WTC11 (cell line): ENCODE measurements at regions not wholly inside any gene's neighbourhood (a gene's known extent, or its start where the extent isn't known, plus 50 kb on each side); places are given as distances from the start of the nearest gene placed in this dataset.

ENCODE experiments used
- CTCF ChIP-seq: fragments of 200-600 bp; IDR thresholded peaks from 2 replicates; pipeline ENCODE4 v1.8.0; 2022; ENCODE audit warnings: antibody characterized with exemption
- ETV6 ChIP-seq: sonication (generic); formaldehyde crosslinking; IDR thresholded peaks from 2 replicates; pipeline ENCODE4 v1.8.1; 2022; ENCODE audit warnings: mild to moderate bottlenecking, missing genetic modification reagents
- IRF2 ChIP-seq: sonication (generic); formaldehyde crosslinking; IDR thresholded peaks from 2 replicates; pipeline ENCODE4 v1.8.0; 2022; ENCODE audit warnings: low read depth, missing genetic modification reagents, borderline replicate concordance
- NR1H2 ChIP-seq: sonication (generic); formaldehyde crosslinking; IDR thresholded peaks from 2 replicates; pipeline ENCODE4 v1.9.0; 2021; ENCODE audit warnings: mild to moderate bottlenecking, moderate library complexity, missing genetic modification reagents
- TEAD4 ChIP-seq: sonication (generic); formaldehyde crosslinking; IDR thresholded peaks from 2 replicates; pipeline ENCODE4 v1.8.0; 2022; ENCODE audit warnings: mild to moderate bottlenecking, missing genetic modification reagents
- USF2 ChIP-seq: sonication (generic); formaldehyde crosslinking; IDR thresholded peaks from 2 replicates; pipeline ENCODE4 v1.8.1; 2023; ENCODE audit warnings: mild to moderate bottlenecking, missing genetic modification reagents, moderate library complexity
- ZNF317 ChIP-seq: sonication (generic); formaldehyde crosslinking; IDR thresholded peaks from 2 replicates; pipeline ENCODE4 v1.8.1; 2023; ENCODE audit warnings: low read depth, mild to moderate bottlenecking, moderate library complexity, missing genetic modification reagents, borderline replicate concordance
- TF ChIP-seq, protein P1 (sequence below): sonication (generic); formaldehyde crosslinking; IDR thresholded peaks from 2 replicates; pipeline ENCODE4 v1.8.1; 2023; ENCODE audit warnings: mild to moderate bottlenecking, missing genetic modification reagents, borderline replicate concordance

DNA sequence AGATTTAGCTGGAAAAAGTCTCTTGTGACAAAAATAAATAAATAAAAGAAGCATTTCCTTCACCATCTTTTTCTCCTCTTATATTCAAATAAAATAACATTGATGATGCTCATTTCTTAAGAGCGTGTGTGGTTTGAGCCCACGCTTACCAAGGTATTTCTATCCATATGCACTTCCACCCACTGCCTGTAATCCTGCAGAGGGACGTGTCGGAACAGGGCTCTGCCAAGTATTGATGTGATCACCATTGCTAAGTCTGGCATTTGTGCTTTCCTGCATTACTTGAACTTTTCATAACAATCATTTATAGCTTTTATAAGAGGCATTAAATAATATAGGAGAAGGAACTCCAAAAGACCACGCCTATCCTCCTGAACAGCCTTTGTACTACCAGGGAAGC lies 107.6 kb downstream of the SHANK2 start:
- TF ChIP-seq CTCF (no peak), IRF2 (no peak), ZNF317 (no peak), TEAD4 (CRISPR knock-in tag) (no peak), NR1H2 (CRISPR knock-in tag) (no peak), ETV6 (CRISPR knock-in tag) (no peak), USF2 (CRISPR knock-in tag) (no peak)
- TF ChIP-seq, protein P1, sequence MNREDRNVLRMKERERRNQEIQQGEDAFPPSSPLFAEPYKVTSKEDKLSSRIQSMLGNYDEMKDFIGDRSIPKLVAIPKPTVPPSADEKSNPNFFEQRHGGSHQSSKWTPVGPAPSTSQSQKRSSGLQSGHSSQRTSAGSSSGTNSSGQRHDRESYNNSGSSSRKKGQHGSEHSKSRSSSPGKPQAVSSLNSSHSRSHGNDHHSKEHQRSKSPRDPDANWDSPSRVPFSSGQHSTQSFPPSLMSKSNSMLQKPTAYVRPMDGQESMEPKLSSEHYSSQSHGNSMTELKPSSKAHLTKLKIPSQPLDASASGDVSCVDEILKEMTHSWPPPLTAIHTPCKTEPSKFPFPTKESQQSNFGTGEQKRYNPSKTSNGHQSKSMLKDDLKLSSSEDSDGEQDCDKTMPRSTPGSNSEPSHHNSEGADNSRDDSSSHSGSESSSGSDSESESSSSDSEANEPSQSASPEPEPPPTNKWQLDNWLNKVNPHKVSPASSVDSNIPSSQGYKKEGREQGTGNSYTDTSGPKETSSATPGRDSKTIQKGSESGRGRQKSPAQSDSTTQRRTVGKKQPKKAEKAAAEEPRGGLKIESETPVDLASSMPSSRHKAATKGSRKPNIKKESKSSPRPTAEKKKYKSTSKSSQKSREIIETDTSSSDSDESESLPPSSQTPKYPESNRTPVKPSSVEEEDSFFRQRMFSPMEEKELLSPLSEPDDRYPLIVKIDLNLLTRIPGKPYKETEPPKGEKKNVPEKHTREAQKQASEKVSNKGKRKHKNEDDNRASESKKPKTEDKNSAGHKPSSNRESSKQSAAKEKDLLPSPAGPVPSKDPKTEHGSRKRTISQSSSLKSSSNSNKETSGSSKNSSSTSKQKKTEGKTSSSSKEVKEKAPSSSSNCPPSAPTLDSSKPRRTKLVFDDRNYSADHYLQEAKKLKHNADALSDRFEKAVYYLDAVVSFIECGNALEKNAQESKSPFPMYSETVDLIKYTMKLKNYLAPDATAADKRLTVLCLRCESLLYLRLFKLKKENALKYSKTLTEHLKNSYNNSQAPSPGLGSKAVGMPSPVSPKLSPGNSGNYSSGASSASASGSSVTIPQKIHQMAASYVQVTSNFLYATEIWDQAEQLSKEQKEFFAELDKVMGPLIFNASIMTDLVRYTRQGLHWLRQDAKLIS (CRISPR knock-in tag) = no peak
